SK-N-MC (cell line): ENCODE measurements at regions not wholly inside any gene's neighbourhood (a gene's known extent, or its start where the extent isn't known, plus 50 kb on each side); places are given as distances from the start of the nearest gene placed in this dataset.

ENCODE experiments used
- EZH2 ChIP-seq: fragments of 200-600 bp; sonication (generic); IDR thresholded peaks from one replicate; pipeline ENCODE4 v1.6.1; 2017; ENCODE audit warnings: antibody characterized with exemption
- POLR2AphosphoS5 ChIP-seq: IDR thresholded peaks from 2 replicates; pipeline ENCODE4 v1.6.1; 2012; ENCODE audit warnings: mild to moderate bottlenecking, low read depth, low read length, borderline replicate concordance

- TF ChIP-seq EZH2 (no peak), POLR2AphosphoS5 (no peak)
These were observed 91.5 kb upstream of the CDH7 start for GRCh38 chr18:65659312-65659711.
